ENCODE measurements at regions not wholly inside any gene's neighbourhood (a gene's known extent, or its start where the extent isn't known, plus 50 kb on each side); places are given as distances from the start of the nearest gene placed in this dataset.

DNA sequence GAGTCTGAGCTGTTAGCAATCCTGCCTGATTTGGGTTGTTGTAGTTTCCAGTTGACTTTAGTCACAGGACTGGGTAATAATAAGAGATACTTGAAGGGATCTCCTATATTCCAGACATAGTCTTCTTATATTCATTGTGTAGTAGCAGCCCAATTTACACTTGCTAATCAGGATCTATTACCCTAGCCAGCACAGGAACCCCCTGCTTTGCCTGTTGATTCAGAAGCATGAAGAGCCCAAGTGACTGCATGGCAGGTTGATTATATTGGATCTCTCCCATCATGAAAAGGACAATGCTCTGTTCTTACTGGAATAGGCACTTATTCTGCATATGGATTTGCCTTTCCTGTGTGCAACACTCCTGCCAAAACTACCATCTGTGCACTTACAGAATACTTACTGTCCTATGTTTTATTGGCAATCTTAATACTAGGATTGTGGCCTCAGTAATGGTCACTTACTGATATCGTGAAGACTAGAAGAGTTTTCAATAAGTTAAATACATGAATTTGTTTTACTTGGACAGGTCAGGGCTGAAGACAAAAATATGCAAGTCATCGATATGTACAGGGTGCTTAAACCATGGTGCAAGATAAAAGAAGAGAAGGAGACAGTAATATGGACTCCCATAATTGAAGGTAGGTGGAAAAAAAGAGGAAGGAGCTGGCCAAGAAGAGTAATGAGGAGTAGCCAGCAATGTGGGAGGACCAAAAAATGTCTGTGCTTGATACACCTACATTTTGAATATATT lies 304.1 kb downstream of the MCTP2 start:
- Mint-ChIP-seq H3K27me3 (peaks cover 19% of the 10 kb centered on the region), H3K4me3 (no peak overlapping the region), H3K4me1 (no peaks in the 10 kb centered on the region), H3K27ac (no peak overlapping the region), H3K36me3 (no peaks in the 10 kb centered on the region), H3K9me3 (no peaks in the 10 kb centered on the region)

DNA sequence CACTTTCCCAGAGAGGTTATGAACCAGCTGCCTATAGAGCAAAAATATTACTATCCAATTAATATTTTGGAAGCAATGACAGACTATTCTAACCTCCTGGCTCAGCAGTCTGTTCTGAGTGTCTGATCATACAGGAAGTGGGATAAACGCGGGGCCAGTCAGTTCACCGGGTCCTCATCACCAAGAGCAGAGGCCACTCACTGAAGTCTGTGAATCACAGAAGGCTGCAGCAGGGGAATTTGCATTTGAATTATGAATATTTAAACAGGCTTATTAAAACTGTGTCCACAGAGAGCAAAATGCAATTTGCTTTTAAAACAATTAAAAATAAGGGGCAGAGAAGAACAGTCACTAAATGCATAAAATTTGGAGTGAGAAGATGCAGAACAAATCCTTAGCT lies 305.2 kb downstream of the MCTP2 start:
- H3K9me3 Mint-ChIP-seq = no peaks in the 10 kb centered on the region
- H3K27ac Mint-ChIP-seq = no peak overlapping the region
- no peak overlapping the region for H3K4me3 Mint-ChIP-seq
- H3K36me3 Mint-ChIP-seq = no peaks in the 10 kb centered on the region
- no peaks in the 10 kb centered on the region for H3K4me1 Mint-ChIP-seq
- H3K27me3 Mint-ChIP-seq = peaks cover 18% of the 10 kb centered on the region

DNA sequence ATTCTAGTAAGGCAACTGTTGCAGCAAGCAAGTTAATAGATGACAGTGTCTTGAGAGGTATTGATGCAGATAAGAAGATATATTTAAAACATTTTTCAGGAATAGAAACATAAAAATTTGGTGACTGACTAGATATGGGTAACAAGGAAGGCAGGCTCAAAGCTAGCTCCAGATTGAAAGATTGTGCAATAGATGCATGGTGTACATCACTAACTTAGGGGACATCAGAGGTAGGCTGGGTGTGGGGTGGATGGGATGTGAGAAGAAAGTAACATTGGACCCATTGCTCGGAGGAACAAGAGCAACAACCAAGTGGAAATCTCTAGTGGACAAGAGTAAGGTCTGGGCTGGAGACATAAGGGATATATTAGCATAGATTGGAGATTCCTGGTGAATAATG lies 306.9 kb downstream of the MCTP2 start:
- H3K27ac Mint-ChIP-seq = no peak overlapping the region
- H3K36me3 Mint-ChIP-seq = no peaks in the 10 kb centered on the region
- no peaks in the 10 kb centered on the region for H3K9me3 Mint-ChIP-seq
- H3K4me1 Mint-ChIP-seq = no peaks in the 10 kb centered on the region
- peaks cover 14% of the 10 kb centered on the region for H3K27me3 Mint-ChIP-seq
- no peak overlapping the region for H3K4me3 Mint-ChIP-seq

- Mint-ChIP-seq H3K27ac (no peak overlapping the region), H3K36me3 (no peaks in the 10 kb centered on the region), H3K27me3 (peaks cover 5% of the 10 kb centered on the region), H3K4me3 (no peak overlapping the region), H3K4me1 (no peaks in the 10 kb centered on the region), H3K9me3 (no peaks in the 10 kb centered on the region)
These were observed 311.0 kb downstream of the MCTP2 start for GRCh38 chr15:94542391-94542790.

DNA sequence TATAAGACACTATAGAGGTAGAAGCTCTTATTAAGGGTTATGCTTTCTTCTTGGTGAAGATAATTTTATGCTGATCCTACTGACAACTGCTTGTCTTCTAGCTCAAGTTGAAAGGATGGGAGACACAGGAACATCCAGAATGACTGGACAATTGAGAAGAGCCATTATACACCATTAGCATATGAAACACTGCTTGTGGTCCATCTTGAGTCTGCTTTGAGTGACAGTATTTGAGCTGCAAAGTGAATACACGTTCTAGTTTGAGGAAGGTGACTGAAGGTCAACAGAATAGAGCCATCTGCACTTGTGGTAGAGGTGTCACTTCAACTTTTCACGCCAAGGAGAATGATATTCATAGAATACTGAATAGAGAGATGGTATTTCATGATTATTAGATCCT lies 315.4 kb downstream of the MCTP2 start:
- H3K9me3 Mint-ChIP-seq = no peaks in the 10 kb centered on the region
- H3K27ac Mint-ChIP-seq = no peak overlapping the region
- H3K36me3 Mint-ChIP-seq = no peaks in the 10 kb centered on the region
- H3K4me3 Mint-ChIP-seq = no peak overlapping the region
- H3K27me3 Mint-ChIP-seq = peaks cover 8% of the 10 kb centered on the region
- H3K4me1 Mint-ChIP-seq = no peaks in the 10 kb centered on the region

- H3K9me3 Mint-ChIP-seq = no peaks in the 10 kb centered on the region
- no peak overlapping the region for H3K4me3 Mint-ChIP-seq
- no peak overlapping the region for H3K27ac Mint-ChIP-seq
- no peaks in the 10 kb centered on the region for H3K36me3 Mint-ChIP-seq
- no peaks in the 10 kb centered on the region for H3K4me1 Mint-ChIP-seq
- H3K27me3 Mint-ChIP-seq = peaks cover 14% of the 10 kb centered on the region
These were observed 316.4 kb downstream of the MCTP2 start for GRCh38 chr15:94547711-94548110.

DNA sequence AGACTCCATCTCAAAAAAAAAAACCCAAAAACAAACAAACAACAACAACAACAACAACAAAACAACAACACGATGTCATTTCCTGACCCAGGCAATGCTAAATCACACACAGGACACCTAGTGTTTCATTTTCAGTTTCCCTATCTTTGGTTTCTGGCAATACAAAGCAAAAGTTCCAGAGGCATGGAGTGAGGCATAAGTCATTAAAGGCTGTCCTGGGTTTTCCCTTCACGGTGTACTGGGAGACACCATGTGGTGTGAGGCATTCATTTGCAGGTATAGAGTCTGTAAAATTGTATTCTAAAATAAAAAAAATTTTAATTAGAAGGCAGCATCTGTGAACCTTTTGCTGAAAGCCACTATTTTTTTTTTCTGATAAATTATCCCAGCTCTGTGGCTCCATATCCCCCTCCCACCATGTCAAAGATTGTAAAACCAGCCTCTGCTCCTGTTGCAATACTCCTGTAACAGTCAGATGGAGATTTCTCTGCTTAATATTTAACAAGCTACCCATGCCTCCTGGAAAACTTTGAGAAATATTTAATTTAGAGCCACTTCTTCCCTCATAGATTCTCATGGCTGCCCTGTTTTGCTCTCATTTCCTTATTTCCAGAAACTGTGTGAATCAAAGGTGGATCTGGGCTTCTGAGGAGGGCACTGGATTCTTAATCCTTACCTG lies 324.6 kb downstream of the MCTP2 start:
- Mint-ChIP-seq H3K4me1 (no peaks in the 10 kb centered on the region), H3K4me3 (no peak overlapping the region), H3K36me3 (no peaks in the 10 kb centered on the region), H3K9me3 (peaks cover 5% of the 10 kb centered on the region), H3K27ac (no peak overlapping the region), H3K27me3 (peaks cover 13% of the 10 kb centered on the region)

- H3K4me3 Mint-ChIP-seq = no peak overlapping the region
- peaks cover 11% of the 10 kb centered on the region for H3K9me3 Mint-ChIP-seq
- no peak overlapping the region for H3K27ac Mint-ChIP-seq
- H3K4me1 Mint-ChIP-seq = no peaks in the 10 kb centered on the region
- H3K36me3 Mint-ChIP-seq = peaks cover 1% of the 10 kb centered on the region
- H3K27me3 Mint-ChIP-seq = peaks cover 6% of the 10 kb centered on the region
These were observed 329.8 kb downstream of the MCTP2 start for GRCh38 chr15:94561036-94561689.

GRCh38 chr15:94563456-94563855 lies 332.1 kb downstream of the MCTP2 start:
- H3K36me3 Mint-ChIP-seq = peaks cover 1% of the 10 kb centered on the region
- H3K9me3 Mint-ChIP-seq = peaks cover 11% of the 10 kb centered on the region
- no peaks in the 10 kb centered on the region for H3K4me1 Mint-ChIP-seq
- no peak overlapping the region for H3K4me3 Mint-ChIP-seq
- peaks cover 8% of the 10 kb centered on the region for H3K27me3 Mint-ChIP-seq
- no peak overlapping the region for H3K27ac Mint-ChIP-seq

DNA sequence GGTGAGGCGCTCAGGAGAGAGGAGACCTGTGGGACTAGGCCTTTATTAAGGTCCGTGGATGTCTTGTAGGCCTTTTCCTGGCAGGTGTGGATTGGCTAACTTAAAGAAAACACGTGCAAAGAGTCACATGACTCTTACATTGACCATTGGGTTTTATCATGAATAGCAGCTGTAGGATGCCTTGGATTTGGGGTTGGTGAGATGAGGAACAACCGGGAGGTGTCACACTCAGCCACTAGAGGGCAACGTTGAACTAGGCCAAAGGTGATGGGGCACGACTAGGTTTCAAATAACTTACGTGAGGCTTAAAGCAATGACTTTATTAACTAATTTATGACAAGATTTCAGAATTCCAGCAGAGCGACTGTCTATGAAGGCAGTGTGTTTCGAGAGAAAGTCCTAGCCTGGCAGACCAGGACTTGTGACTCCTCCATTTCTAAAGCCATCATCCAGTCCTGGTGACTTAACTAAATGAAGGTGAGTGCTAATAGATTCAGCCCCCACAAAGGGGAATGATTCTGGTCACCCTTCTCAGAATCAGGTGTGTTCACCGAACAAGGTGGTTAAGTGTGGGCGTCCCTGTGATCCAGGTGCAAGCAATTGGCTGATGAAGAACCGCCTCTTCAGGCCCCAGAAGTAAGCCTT lies 345.6 kb downstream of the MCTP2 start:
- Mint-ChIP-seq H3K27ac (no peak overlapping the region), H3K4me1 (peaks cover 4% of the 10 kb centered on the region), H3K36me3 (no peaks in the 10 kb centered on the region), H3K9me3 (no peaks in the 10 kb centered on the region), H3K27me3 (peaks cover 42% of the 10 kb centered on the region), H3K4me3 (no peak overlapping the region)

GRCh38 chr15:94579286-94579685 lies 347.9 kb downstream of the MCTP2 start:
- H3K9me3 Mint-ChIP-seq = no peaks in the 10 kb centered on the region
- H3K27ac Mint-ChIP-seq = no peak overlapping the region
- H3K36me3 Mint-ChIP-seq = no peaks in the 10 kb centered on the region

GRCh38 chr15:94580211-94580885 lies 349.0 kb downstream of the MCTP2 start:
- H3K4me3 Mint-ChIP-seq = no peak overlapping the region
- H3K4me1 Mint-ChIP-seq = peaks cover 29% of the 10 kb centered on the region
- no peaks in the 10 kb centered on the region for H3K9me3 Mint-ChIP-seq
- H3K27me3 Mint-ChIP-seq = peaks cover 53% of the 10 kb centered on the region
- H3K36me3 Mint-ChIP-seq = no peaks in the 10 kb centered on the region
- H3K27ac Mint-ChIP-seq = no peak overlapping the region

More at GRCh38 chr15:94579286-94579685, 347.9 kb downstream of the MCTP2 start:
- H3K4me1 Mint-ChIP-seq = peaks cover 18% of the 10 kb centered on the region
- no peak overlapping the region for H3K4me3 Mint-ChIP-seq
- peaks cover 50% of the 10 kb centered on the region for H3K27me3 Mint-ChIP-seq

DNA sequence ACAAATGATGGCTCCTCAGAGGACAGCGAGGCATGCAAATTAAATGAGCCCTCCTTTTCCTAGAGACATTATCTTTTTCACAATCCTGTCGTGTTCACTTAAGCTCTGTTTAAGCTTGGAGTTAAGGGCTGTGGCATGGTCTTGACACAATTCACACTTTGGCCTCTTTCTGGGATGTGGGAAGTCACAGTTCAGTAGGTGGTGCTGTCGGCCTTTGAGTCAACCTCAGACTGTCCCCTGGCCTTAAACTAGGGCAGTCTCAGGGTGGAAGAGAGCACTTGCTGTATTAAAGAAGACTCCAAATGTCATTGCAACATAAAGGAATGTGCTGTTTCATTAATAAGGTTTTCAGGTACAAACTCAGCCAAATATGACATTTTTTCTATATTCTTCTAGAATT lies 351.0 kb downstream of the MCTP2 start:
- Mint-ChIP-seq H3K27ac (no peak overlapping the region), H3K36me3 (no peaks in the 10 kb centered on the region), H3K4me1 (peaks cover 36% of the 10 kb centered on the region), H3K4me3 (no peak overlapping the region), H3K9me3 (no peaks in the 10 kb centered on the region), H3K27me3 (peaks cover 56% of the 10 kb centered on the region)

- H3K4me1 Mint-ChIP-seq = peaks cover 36% of the 10 kb centered on the region
- no peaks in the 10 kb centered on the region for H3K36me3 Mint-ChIP-seq
- no peak overlapping the region for H3K27ac Mint-ChIP-seq
- H3K4me3 Mint-ChIP-seq = peak overlapping the region; percentile 59
- H3K9me3 Mint-ChIP-seq = no peaks in the 10 kb centered on the region
- H3K27me3 Mint-ChIP-seq = peaks cover 56% of the 10 kb centered on the region
These were observed 353.5 kb downstream of the MCTP2 start for GRCh38 chr15:94584833-94585244.

- H3K4me3 Mint-ChIP-seq = no peak overlapping the region
- no peaks in the 10 kb centered on the region for H3K36me3 Mint-ChIP-seq
- no peaks in the 10 kb centered on the region for H3K9me3 Mint-ChIP-seq
- H3K4me1 Mint-ChIP-seq = peaks cover 32% of the 10 kb centered on the region
- H3K27ac Mint-ChIP-seq = no peak overlapping the region
- H3K27me3 Mint-ChIP-seq = peaks cover 50% of the 10 kb centered on the region
These were observed 354.7 kb downstream of the MCTP2 start for GRCh38 chr15:94586099-94586498.
